Epithelial cell of proximal tubule (primary cell): ENCODE measurements at regions not wholly inside any gene's neighbourhood (a gene's known extent, or its start where the extent isn't known, plus 50 kb on each side); places are given as distances from the start of the nearest gene placed in this dataset.

ENCODE experiments used
- DNase-seq: peaks from one replicate; pipeline ENCODE4 v3.0.0-alpha.2; 2011; ENCODE audit warnings: low read depth
- H3K4me3 ChIP-seq: 2 replicates; pipeline ENCODE4 v1.5.1; 2011; ENCODE audit warnings: low read depth, mild to moderate bottlenecking, low read length
- TF ChIP-seq, protein P1 (sequence below): conservative IDR thresholded peaks from 2 replicates; pipeline ENCODE4 v1.5.1; 2012; ENCODE audit warnings: low read depth, mild to moderate bottlenecking, low read length

- TF ChIP-seq, protein P1, sequence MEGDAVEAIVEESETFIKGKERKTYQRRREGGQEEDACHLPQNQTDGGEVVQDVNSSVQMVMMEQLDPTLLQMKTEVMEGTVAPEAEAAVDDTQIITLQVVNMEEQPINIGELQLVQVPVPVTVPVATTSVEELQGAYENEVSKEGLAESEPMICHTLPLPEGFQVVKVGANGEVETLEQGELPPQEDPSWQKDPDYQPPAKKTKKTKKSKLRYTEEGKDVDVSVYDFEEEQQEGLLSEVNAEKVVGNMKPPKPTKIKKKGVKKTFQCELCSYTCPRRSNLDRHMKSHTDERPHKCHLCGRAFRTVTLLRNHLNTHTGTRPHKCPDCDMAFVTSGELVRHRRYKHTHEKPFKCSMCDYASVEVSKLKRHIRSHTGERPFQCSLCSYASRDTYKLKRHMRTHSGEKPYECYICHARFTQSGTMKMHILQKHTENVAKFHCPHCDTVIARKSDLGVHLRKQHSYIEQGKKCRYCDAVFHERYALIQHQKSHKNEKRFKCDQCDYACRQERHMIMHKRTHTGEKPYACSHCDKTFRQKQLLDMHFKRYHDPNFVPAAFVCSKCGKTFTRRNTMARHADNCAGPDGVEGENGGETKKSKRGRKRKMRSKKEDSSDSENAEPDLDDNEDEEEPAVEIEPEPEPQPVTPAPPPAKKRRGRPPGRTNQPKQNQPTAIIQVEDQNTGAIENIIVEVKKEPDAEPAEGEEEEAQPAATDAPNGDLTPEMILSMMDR, result no peak
- no peak for DNase-seq
- no peak overlapping the region for H3K4me3 ChIP-seq
These were observed 77.8 kb upstream of the KAZN start for GRCh38 chr1:14520514-14521163.

DNA sequence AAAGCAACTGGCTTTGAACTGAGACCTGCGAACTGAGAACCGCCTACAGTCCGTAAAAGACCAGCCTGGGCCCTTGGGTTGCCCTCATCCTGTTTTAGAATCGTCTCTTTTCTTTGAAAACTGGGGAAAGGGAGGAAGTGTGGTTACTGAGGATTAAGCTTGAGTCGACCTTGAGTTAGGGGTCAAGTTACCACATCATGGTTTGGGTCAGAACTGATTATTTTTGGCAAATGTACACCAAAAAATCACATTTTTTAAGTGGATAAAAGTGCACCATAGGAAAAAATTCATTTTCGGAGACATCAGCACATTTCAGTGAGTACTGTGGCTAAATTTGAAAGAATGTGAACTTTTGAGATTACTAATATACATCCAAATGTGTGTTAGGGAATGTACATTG lies 76.9 kb upstream of the KAZN start:
- DNase-seq, result no peak

DNA sequence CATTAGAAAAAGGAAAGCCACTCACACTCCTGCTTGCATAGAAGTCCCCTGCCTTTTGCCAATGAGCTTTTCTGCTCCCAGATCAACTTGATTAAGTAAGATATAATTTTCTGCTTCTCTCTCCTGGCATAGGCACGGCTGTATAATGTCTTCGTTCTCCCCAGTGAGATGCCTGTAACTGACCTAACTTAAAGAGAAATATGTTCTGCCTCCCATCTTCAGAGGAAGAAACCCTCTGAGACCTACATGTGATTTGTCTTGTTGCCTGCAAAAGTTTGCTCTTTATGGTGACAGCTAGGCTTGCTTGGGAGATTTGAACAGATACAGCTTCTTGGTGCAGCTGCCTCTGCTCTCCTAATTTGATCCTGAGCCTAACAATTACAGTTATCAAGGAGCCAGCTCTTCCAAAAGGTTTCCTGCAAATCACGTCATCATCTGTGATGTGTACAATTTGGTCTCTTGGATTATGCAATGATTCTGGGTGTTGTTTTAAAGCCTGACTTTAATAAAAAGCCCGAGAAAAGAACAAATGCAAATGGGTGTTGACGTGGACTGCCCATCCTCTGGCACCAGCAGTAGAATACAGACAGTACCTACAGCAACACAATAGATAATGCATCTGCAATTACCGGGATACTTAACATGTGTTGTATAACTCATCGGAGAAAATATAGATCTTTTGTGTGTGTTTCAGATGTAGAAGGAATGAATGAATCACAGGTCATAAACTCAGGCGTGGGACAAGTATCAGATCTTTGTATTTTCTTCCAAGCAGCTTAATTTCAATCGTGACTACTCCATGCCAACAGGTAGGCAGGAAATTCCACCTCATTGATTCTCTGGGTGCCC lies 76.2 kb upstream of the KAZN start:
- no peak for DNase-seq
- TF ChIP-seq, protein P1, result no peak
- no peak overlapping the region for H3K4me3 ChIP-seq

More for the DNA sequence above, 76.9 kb upstream of the KAZN start:
- no peak overlapping the region for H3K4me3 ChIP-seq
- TF ChIP-seq, protein P1, result no peak

DNA sequence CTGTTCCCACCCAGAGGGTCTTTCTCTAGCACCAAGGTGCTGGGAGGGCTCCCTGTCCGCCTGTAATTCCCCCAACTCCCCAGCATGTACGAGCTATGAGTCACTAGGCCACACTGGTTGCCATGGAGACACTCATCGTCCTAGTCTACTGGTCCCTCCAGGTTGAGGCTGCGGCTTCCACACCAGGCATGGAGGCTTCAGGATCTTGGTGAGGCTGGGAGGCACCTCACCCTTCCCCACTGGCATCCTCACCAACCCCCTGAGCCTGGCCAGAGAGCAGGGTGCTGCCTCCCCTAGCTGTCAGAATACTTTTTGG lies 75.6 kb upstream of the KAZN start:
- no peak for DNase-seq
- TF ChIP-seq, protein P1, result no peak
- no peak overlapping the region for H3K4me3 ChIP-seq

DNA sequence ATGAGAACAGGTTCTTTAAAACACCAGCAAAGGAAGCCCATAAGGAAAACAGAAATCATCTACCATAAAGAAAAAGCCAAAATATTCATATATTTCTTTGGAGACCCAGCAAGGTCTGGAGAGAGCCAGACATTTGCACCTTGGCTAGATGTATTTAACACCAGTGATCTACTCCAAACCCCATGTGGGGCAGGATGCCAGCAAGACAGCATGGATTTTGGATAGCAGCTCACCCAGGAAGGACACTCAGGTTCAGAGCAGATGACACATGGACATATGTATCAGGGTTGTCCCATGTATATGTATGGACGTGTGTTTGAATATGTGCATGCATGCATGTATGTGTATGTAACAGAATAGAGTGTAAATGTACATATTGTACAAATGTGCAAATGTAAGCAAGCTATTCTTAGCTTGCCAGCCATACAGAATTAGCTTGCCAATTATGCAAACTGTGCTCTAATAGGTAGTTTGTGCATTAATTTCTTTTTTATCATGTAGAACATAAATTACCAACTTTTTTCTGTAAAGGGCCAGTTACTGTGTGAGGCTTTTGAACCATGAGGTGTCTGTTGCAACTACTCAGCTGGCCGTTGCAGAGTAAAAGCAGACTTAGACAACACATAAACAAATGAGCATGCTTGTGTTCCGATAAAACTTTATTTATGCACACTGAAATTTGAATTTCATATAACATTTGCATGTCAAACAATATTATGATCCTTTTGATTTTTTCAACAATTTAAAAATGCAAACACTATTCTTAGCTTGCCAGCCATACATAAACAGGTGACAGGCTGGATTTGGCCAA lies 73.5 kb upstream of the KAZN start:
- TF ChIP-seq, protein P1, result no peak
- H3K4me3 ChIP-seq, result no peak overlapping the region
- no peak for DNase-seq

GRCh38 chr1:14529475-14529874 lies 69.0 kb upstream of the KAZN start:
- H3K4me3 ChIP-seq, result no peak overlapping the region
- TF ChIP-seq, protein P1, result no peak
- no peak for DNase-seq
